Activated CD4-positive, alpha-beta T cell treated with anti-CD3 and anti-CD28 coated beads for 4 hours (primary cell): ENCODE measurements at regions not wholly inside any gene's neighbourhood (a gene's known extent, or its start where the extent isn't known, plus 50 kb on each side); places are given as distances from the start of the nearest gene placed in this dataset.
A peak's percentile ranks its signal among the peaks of the same experiment; 100 is the strongest.

Source experiments
- DNase-seq, 2 donors: peaks; one replicate each; pipeline ENCODE4 v3.0.0-alpha.2; 2020

DNA sequence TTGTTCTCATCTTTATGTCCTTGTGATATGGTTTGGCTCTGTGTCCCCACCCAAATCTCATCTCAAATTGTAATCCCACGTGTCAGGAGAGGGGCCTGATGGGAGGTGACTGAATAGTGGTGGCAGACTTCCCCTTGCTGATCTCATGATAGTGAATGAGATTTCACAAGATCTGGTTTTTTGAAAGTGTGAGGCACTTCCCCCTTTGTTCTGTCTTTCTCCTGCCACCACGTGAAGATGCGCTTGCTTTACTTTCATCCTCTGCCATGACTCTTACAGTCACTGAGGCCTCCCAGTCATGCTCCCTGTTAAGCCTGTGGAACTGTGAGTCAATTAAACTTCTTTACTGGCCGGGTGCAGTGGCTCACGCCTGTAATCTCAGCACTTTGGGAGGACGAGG, 161.0 kb downstream of the HERPUD2 start:
- DNase-seq, result no peak

DNA sequence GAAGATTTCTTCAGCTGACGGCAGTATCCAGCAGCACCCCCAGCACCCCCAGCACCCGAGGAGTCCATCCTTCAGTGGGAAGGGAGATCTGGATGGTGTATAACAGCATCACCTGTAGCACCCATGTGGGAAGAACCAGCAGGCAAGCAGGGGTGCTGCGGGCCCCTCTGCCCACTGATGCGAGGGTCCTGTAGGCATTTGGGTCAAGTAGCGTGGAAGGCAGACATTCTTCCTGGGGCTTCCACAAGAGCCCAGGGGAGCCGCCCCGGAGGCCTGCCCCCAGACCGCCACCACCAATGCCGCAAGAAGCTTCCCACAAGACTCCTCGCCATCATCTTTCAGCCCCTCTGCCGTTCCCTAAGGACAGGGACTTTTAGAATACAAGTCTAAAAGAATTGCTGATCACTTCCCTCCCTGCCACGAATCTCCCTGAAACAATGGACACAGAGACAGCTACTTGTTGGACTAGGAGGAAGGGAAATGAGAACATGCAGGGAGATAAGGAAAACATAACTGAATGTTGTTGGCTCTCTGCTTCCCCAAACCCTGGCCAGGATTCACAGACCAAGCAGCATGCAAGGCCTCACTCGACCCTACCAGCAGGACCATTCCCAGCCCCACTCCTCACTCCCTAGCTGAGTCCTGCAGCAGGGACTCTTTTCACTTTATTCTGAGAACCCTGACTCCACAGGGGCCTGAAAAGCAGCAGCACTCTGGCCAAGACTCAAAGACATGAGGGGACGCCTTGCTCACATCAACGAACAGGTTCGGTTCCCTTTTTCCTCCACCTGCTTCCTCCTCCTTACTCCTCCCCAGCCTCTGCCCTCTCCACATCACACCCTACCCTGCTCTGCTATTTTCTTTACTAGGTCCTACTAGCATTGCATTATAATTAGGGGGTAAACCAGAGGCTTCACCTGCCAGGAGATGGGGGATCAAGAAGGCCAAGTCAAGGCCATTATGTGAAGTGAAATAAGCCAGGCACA, 164.5 kb downstream of the HERPUD2 start:
- no peak for DNase-seq

DNA sequence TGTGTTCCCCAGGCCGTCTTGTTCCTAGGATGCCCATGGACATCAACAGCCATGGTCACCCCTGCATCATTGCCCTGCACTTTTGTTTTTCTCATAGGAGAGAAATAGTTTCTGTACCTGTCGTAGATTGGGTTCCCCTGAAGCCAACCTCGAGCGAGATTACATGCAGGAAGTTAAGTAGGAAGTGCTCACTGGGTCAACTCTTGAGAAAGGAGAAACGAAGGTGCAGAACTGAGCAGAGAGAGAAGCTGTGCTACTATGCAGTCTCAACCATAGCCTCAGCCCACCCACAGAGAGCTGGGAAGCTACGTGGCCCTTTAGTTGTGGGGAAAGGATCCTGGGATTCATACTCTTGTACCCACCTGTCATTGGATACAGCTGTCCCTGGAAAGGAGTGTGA, 165.2 kb downstream of the HERPUD2 start:
- no peak for DNase-seq

DNA sequence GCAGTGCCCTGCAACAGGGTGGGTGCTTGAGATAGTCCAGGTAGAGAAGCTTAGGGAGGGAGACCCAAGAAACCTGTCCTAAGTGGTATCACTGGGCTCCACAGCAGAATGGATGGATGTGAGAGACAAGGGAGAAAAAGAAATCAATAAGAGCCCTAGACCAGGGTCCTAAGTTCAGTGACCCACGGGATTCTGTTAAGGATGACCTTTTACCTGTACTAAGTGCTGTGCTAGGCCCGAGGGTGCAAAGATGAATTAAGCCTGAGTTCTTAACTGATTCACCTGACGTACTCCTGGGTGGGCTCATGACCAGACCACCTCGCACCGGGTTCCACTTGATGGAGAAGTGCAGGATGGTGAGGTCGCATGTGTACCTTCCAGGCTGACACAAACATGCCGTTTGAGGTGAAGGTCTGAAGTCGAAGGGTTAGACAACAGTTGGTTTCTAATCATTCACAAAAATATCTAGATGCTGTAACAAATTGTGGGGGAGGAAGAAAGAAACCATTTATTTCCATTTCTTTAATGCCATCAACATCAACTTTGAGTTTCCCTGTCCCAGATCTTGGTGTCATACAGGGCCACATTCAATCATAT, 166.5 kb downstream of the HERPUD2 start:
- DNase-seq, result no peak

DNA sequence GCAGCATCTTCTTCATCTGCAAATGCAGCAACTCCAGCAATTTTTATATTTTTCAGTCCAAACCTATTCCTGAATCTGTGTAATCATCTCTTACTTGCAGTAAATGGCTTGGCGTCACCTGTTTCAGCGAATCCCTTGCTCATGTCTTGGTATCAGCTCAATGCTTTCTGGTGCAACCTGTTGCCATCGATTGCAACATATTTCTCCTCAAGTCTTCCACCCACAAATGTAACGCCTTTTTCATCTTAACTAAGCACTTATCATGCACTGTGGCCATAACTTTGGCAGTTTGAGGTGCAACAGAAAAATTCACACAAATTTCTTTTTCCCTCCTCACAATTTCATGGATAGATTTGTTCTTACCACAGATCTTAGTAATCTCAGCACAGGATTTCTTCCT, 168.3 kb downstream of the HERPUD2 start:
- DNase-seq, result no peak

DNA sequence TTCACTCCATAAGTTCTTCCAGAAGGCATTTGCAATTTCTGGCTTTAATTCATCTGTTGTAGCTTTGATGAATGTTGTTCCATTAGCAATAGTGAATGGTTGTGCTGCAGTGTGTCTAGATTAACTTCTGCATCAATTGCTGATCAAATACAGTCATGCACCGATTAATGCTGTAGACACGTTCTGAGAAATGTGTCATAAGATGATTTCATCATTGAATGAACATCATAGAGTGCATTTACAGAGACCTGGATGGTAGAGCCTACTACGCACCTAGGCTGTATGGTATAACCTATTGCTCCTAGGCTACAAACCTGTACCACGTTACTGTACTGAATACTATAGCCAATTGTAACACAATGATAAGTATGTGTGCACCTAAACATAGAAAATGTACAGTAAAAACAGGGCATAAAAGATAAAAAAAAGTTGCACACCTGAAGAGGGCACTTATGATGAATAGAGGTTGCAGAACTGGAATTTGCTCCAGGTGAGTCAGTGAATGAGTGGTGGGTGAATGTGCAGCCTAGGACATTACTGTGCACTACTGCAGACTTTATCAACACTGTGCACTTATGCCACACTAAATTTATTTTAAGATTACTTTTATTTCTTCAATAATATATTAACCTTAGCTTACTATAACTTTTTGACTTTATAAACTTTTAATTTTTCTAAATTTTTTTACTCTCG, 170.7 kb downstream of the HERPUD2 start:
- DNase-seq, result no peak

DNA sequence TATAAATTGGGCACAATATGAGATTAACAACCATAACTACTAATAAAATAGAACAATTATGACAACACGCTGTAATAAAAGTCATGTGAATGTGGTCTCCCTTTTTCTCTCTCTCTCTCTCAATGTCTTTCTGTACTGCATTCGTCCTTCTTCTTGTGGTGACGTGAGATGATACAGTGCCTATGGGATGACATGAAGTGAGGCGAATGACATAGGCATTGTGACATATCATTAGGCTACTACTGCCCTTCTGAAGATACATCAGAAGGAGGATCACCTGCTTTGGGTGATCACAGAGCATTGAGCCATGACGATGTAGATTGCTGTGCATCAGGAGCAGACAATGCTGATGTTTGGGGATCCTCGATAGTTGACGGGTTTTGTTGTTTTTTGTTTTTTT, 171.6 kb downstream of the HERPUD2 start:
- DNase-seq, result no peak

DNA sequence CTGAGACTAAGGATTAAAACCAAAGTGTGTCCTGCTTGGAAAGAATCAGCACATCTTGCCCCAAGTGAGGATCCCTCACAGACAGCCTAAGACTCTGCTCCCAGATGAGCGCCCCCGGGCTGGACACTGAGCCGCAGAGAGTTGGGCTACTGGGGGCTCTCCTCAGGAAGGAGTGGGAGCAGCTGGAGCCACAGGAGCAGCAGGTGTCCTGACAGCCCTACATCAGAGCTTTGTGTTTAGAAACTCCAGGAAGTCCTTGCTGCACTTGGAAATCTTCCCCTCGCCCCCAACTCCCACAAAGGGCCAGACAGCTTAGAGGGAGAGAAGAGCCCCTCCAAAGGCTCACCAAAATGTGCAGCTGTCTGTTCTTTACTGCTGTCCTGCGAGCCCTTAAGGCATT, 172.2 kb downstream of the HERPUD2 start:
- no peak for DNase-seq

DNA sequence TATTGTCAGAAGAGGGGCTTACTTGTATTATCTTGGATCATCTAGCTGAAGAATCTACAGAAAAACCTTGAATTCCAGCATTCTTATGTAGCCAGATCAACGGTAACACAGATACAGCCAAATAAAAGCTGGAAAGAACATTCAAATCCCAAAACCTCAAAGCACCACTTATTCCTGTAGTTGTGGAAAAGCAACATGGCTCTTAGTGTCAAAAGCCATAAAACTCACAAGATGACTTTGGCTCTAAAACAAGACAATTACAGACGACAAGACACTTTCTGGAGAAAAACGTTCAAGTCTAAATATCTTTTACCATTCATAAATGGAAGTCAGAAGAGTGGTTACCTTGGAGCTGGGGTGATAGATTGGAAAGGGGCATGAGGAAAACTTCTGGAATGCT, 173.0 kb downstream of the HERPUD2 start:
- DNase-seq, result no peak

DNA sequence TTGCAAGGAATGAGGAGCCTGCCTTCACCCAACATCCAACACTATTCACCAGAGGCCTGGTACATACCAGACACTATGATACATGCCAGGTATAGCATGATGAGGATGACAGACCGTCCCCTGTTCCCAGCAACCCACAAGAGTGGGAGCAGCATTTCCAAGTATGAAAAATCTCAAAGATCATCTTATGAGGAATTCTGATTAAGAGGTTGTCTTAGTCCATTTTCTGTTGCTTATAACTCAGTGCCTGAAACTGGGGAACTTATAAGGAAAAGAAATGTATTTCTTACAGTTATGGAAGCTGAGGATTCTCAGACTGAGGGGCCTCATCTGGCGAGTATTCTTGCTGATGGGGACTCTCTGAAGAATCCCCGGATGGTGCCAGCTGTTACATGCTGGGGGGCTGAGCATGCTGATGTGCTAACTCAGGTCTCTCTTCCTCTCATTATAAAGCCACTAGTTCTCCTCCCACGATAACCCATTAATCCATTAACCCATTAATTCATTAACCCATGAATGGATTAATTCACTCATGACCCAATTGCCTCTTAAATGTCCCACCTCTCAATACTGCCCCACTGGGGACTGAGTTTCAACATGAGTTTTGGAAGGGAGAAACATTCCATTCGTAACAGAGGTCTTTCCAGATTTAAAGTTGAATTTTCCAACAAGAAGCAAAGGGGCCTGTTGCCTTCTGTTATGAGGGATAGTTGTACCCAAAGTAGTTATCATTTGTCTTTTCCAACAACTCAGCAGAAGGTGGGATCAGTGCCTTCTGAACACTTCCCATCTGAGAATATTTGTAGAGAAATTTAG, 173.9 kb downstream of the HERPUD2 start:
- no peak for DNase-seq

DNA sequence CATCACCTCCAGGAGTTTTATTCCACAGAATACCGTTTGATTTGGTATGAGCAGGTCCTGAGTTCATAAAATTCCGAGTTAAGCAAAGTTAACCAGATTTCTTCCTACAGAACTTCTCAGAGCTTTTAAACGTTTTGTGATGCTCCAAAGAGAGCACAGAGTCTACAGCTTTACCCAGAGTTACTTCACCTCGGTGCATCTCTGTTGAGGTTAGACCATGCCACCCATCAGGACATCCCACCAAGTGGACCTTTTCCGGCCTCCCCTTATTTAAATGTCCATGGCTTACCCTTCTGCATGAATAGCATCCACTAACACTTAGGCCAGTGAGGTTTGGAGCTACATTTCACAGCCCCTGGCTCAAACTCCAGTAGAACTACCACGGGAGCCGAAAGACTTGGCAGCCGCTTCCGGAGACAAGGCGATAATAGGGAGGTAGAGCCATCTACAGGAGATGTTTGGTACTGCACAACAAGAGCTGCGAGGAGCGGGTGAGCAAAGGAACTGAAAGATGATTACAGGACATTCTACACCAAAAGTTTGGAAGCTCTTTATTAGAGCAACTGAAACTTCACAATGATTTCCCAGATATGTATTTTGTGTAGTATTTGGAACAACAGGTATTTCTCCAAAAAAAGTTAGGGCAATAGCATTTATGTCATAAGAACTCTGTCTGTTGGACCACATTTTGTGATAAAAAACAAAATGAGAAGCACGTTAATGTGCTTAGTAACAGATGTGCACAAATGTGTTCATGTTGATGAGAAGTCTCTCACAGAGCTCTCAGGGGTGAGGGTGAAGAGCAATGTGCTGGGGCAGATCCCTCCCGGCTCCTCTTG, 174.7 kb downstream of the HERPUD2 start:
- peak; percentile 18 to 44 for DNase-seq

DNA sequence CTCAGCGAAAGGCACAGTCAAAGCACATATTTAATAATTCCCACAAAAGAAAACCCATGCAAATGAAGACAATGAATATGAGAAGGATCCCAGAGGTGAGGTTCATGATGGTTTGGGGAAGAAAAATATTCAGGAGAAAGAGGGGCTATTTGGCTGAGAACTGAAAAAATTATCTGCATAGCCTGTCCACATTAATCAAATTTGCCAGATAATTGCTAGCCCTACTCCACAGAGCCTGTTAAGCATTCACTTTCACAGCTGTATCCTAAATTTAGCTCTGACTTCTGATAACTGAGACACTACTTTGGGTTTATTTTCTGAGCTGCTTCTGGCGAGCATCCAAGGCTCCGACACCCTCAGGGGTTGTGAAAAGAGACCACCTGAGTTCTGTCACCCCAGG, 176.2 kb downstream of the HERPUD2 start:
- no peak for DNase-seq

DNA sequence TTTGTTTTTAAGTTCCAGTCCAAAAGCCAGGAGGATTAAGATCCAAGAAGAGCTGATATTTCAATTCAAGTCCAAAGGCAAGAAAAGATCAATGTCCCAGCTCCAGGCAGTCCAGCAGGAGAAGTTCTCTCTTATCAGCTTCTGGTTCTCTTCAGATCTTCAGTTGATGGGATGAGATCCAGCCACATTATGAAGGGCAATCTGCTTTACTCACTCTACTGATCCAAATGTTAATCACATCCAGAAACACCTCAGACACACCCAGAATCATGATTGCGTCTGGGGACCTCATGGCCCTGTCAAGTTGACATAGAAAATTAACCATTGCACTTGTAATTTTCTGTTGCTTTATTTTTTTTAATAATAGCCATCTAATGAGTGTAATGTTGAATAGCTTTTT, 178.4 kb downstream of the HERPUD2 start:
- no peak for DNase-seq

DNA sequence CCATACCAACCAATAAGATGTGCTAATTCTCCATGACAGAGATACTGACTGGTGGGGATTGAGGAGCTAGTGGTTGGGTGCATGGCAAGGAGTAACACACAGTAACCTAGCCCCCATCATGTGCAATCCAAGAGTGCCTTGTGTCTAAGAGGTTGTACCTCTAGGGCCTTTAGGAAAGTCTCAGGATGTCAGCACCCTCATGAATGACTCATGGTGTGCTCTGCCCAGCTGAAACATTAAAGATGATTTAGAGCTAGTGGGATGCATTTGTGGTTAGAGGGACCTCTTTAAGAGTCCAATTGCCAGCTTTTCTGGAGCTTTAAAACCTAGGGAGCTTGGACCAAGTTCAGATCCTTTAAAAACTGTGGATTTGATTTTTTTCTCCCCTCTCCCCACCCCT, 181.1 kb downstream of the HERPUD2 start:
- DNase-seq, result no peak

DNA sequence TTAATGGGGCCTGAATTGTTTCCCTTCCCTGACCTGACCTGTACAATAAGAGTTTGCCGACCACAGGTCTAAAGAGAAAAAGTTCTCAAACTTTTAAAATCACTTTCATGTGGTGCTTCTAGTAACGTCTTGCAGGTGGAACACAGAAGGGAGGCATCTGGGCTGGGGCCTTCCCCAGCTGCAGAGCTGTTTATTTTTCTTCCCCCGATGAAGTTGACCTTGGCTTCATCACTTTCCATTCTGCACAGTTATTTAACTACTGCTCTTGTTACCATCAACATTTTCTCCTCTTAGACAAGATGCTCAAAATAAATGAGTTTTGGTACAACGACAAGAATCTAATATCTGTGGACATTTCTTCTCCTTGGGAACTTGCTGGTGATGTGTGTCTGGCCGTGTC, 181.7 kb downstream of the HERPUD2 start:
- no peak for DNase-seq

DNA sequence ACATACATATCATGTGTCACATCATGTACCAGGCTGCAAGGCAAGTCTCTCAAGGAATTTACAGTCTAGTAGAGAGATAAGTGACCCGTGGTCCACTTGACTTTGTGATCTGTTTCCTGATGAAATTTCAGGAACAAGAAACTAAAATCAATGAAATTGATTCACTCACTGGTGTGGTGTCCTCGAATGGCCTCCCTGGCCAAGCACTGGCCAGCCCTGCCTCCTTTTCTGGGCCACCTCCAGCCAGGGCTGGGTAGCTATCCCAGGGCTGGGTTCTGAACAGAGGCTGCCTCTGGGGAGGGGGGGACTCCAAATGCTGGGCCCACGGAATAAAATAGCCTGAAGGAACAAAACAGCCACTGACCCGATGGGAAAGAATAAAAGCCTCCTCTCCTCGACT, 182.2 kb downstream of the HERPUD2 start:
- no peak for DNase-seq

DNA sequence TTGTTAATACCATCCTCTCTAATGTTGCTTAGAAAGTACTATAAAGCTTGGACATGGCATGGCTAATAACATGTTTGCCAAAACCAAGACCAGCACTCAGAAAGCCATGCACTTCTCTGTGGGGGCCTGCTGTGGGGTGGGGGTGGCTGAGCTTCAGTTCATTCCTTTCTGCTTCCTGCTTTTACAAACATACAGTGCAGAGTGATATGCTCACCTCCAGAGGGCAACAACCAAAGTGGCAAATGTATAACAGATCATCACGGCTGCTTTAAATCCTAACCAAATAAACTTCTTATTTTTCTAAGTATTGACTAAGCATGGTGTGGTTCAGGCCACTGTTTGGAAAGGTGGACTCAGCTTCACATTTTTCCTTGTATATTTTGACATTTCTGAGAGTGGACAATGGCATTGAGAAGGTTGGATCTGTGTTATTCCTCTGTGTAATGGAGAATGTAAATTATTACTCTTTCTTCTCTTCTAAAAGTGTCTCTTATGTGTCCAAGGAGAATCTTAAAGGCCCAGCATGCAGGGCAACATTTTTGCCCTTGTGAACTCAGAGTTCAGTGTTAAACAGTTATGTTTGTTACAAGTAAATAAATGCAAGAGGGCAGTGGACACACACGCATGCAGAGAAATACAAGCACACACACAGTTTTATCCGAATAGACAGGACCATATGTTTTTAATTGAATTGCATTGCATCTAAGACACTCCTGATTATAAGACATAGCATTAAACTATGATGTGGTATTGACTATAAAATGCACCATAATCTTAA, 186.1 kb downstream of the HERPUD2 start:
- no peak for DNase-seq

DNA sequence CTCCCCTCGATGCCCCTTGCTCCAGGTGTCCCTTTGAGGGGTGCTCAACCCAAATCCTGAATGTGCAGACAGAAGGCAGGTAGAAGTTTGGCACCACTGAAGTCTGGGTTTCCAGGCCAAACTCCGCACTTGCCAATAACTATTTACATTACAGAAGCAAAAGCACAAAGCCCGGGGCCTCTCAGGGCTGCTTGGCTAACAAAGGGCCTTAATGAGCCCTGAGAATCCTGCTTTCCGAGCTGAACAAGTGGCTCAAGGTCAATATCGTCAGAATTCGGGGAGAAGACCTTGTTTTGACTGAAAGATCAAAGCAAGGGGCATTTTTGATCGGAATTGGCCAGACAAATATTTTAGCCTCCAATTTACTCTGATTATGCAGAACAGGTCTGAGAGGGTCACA, 189.9 kb downstream of the HERPUD2 start:
- no peak for DNase-seq

DNA sequence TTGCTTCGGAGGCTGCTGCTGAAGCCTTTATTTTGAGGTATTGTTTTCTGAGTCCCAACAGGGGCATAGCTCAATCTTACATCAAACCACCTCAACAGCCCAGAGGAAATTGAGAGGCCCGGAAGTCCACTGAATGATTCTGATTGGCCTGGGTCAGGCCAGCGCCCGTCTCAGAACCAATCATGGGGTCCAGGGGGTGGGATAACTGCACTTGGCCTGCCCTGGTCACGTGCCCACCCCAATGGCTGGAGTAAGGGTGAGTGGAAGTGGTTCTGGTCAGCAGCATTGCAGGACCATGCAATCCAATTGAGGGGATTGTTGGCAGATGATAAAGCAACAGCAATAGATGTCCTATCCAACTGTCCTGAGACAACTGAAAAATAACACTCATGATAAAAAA, 190.6 kb downstream of the HERPUD2 start:
- DNase-seq, result no peak

DNA sequence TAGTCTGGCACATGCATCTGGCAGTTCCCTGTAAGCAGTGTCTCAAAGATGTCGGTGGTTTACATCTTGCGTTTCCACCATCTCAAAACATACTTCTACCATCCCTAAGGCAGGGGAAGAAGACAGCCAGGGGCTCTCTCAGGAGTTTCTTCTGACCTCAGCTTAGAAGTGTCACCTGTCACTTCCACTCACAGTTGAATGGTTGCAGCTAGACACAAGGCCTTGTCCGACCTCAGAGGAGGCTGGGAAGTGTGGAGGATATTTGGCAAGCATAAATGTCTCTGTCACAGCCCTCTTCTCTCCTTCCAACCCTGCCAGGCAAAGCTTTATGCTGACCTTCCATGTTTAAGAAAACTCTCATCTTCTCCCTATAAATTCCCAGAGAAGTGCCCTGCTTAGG, 193.3 kb downstream of the HERPUD2 start:
- no peak for DNase-seq

DNA sequence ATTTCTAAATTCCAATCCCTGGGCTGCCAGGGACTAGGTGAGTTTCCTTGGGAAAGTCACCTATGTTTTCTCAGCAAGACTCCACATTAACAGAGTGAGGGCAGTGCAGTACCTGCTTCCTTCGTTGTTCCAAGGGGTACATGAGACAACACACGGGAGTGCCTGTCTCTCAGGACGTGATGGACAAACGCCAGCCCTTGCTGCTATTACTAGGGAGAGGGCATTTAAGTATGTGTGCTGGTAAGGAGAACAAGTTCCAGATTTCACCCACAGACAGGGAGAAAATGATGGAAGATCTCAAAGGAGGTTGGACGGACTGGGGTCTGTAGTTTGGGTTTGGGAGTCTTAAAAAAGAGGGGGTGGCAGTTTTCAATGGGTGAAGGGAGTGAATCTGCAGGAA, 195.7 kb downstream of the HERPUD2 start:
- no peak for DNase-seq
